Hepatocyte (in vitro differentiated cells): ENCODE measurements at regions not wholly inside any gene's neighbourhood (a gene's known extent, or its start where the extent isn't known, plus 50 kb on each side); places are given as distances from the start of the nearest gene placed in this dataset.

ENCODE experiments used
- DNase-seq: peaks from one replicate; pipeline ENCODE4 v3.0.0-alpha.2; 2016; ENCODE audit warnings: low spot score
- H2AFZ ChIP-seq: fragments of 200-600 bp; sonication (generic); 2 replicates; pipeline ENCODE4 v1.6.0; 2016; ENCODE audit warnings: antibody characterized with exemption, mild to moderate bottlenecking
- H3K27ac ChIP-seq: fragments of 200-600 bp; sonication (generic); 2 replicates; pipeline ENCODE4 v1.5.1; 2016; ENCODE audit warnings: mild to moderate bottlenecking
- H3K27me3 ChIP-seq: fragments of 200-600 bp; sonication (generic); 2 replicates; pipeline ENCODE4 v1.6.1; 2016
- H3K36me3 ChIP-seq: fragments of 200-600 bp; sonication (generic); replicated peaks from 2 replicates; pipeline ENCODE4 v1.5.1; 2016; ENCODE audit warnings: low read depth; ENCODE audit not compliant: insufficient read depth
- H3K4me1 ChIP-seq: fragments of 200-600 bp; sonication (generic); 2 replicates; pipeline ENCODE4 v1.5.1; 2016; ENCODE audit warnings: mild to moderate bottlenecking, moderate library complexity; ENCODE audit not compliant: insufficient read depth
- H3K4me2 ChIP-seq: fragments of 200-600 bp; sonication (generic); 2 replicates; pipeline ENCODE4 v1.6.0; 2016
- H3K4me3 ChIP-seq: fragments of 200-600 bp; sonication (generic); 2 replicates; pipeline ENCODE4 v1.5.1; 2016; ENCODE audit warnings: mild to moderate bottlenecking
- H3K79me2 ChIP-seq: fragments of 200-600 bp; sonication (generic); 2 replicates; pipeline ENCODE4 v1.6.0; 2017; ENCODE audit warnings: mild to moderate bottlenecking
- H3K9me2 ChIP-seq: fragments of 200-600 bp; sonication (generic); replicated peaks from 2 replicates; pipeline ENCODE4 v1.6.0; 2017; ENCODE audit warnings: mild to moderate bottlenecking; ENCODE audit not compliant: insufficient read depth
- H3K9me3 ChIP-seq: fragments of 200-600 bp; sonication (generic); 2 replicates; pipeline ENCODE4 v1.5.1; 2016; ENCODE audit warnings: low read depth, mild to moderate bottlenecking
- H4K20me1 ChIP-seq: fragments of 200-600 bp; sonication (generic); 2 replicates; pipeline ENCODE4 v1.6.0; 2016; ENCODE audit warnings: mild to moderate bottlenecking; ENCODE audit not compliant: insufficient read depth, poor library complexity, severe bottlenecking
- EZH2 ChIP-seq: fragments of 200-600 bp; sonication (generic); IDR thresholded peaks from 2 replicates; pipeline ENCODE4 v1.6.1; 2016; ENCODE audit warnings: antibody characterized with exemption, mild to moderate bottlenecking, borderline replicate concordance
- EZH2phosphoT487 ChIP-seq: fragments of 200-600 bp; sonication (generic); IDR thresholded peaks from one replicate; pipeline ENCODE4 v1.6.1; 2018; ENCODE audit warnings: antibody characterized with exemption, mild to moderate bottlenecking, low read depth, moderate library complexity; ENCODE audit not compliant: unreplicated experiment, severe bottlenecking
- WGBS: methylation state at CpG from one replicate; pipeline ENCODE4 v1.1.6; 2016; ENCODE audit warnings: low lambda C conversion rate; ENCODE audit errors: missing lambda C conversion rate; 5-methylcytosine and 5-hydroxymethylcytosine counted together
- TF ChIP-seq, protein P1 (sequence below): fragments of 200-600 bp; sonication (generic); IDR thresholded peaks from 2 replicates; pipeline ENCODE4 v1.5.1; 2016; ENCODE audit warnings: antibody characterized with exemption, mild to moderate bottlenecking; ENCODE audit not compliant: poor library complexity

DNA sequence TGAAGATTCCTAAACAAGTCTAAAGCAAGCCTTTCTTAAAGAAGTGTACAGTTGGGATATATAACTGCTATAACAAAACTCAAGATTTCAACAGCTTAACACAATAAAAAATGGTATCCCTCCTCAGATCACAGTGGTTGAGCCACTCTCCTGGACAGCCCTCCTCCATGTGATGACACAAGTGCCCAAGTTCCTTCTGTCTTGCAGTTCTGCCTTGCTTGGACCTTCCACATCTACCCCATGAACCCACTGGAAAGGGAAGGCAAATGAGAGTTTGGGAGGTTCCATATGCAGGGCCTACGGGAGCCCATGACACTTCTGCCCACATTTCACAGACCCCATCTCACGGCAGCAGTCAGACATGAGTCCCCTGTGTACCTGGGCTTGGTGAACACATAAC is 659.2 kb downstream of the UQCRFS1 start:
- Histone ChIP-seq H3K4me3 (no peak overlapping the region), H3K9me3 (no peaks in the 10 kb centered on the region), H3K36me3 (no peaks in the 10 kb centered on the region), H3K27ac (no peak overlapping the region), H3K9me2 (no peaks in the 10 kb centered on the region), H3K4me2 (no peak overlapping the region), H3K4me1 (no peaks in the 10 kb centered on the region), H3K79me2 (no peaks in the 10 kb centered on the region), H2AFZ (no peak overlapping the region), H4K20me1 (no peaks in the 10 kb centered on the region), H3K27me3 (no peaks in the 10 kb centered on the region)
- DNase-seq: no peak
- no peak for TF ChIP-seq EZH2
- TF ChIP-seq EZH2phosphoT487: no peak
- TF ChIP-seq, protein P1, sequence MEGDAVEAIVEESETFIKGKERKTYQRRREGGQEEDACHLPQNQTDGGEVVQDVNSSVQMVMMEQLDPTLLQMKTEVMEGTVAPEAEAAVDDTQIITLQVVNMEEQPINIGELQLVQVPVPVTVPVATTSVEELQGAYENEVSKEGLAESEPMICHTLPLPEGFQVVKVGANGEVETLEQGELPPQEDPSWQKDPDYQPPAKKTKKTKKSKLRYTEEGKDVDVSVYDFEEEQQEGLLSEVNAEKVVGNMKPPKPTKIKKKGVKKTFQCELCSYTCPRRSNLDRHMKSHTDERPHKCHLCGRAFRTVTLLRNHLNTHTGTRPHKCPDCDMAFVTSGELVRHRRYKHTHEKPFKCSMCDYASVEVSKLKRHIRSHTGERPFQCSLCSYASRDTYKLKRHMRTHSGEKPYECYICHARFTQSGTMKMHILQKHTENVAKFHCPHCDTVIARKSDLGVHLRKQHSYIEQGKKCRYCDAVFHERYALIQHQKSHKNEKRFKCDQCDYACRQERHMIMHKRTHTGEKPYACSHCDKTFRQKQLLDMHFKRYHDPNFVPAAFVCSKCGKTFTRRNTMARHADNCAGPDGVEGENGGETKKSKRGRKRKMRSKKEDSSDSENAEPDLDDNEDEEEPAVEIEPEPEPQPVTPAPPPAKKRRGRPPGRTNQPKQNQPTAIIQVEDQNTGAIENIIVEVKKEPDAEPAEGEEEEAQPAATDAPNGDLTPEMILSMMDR: no peak
- WGBS: 93% methylated on average over 2 of the region's 2 CpGs

DNA sequence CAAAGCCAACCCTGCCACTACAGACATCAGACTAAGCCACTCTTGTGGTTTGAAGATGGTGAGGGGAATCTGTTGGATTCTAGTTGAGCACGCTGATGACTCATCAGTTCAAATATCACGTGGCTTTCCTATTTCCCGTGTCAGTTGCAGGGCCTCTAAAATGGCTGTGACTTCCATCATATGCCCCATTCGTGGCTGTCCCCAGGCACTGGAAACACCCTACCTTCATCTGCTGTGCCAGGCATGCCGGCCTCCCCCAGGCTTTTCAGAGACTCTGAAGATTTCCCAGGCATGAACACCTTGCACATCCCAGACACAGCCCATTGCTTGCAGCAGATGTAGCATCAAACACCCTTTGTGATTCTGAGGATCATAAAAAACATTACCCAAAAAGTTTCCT is 659.9 kb downstream of the UQCRFS1 start:
- Histone ChIP-seq H4K20me1 (no peaks in the 10 kb centered on the region), H3K27me3 (no peaks in the 10 kb centered on the region), H3K9me3 (no peaks in the 10 kb centered on the region), H3K4me2 (no peak overlapping the region), H3K36me3 (no peaks in the 10 kb centered on the region), H3K4me1 (no peaks in the 10 kb centered on the region), H3K9me2 (no peaks in the 10 kb centered on the region), H2AFZ (no peak overlapping the region), H3K4me3 (no peak overlapping the region), H3K79me2 (no peaks in the 10 kb centered on the region), H3K27ac (no peak overlapping the region)
- TF ChIP-seq EZH2 (no peak), EZH2phosphoT487 (no peak)
- TF ChIP-seq, protein P1: no peak
- DNase-seq: no peak
- 79% methylated on average over 5 of the region's 5 CpGs for WGBS

DNA sequence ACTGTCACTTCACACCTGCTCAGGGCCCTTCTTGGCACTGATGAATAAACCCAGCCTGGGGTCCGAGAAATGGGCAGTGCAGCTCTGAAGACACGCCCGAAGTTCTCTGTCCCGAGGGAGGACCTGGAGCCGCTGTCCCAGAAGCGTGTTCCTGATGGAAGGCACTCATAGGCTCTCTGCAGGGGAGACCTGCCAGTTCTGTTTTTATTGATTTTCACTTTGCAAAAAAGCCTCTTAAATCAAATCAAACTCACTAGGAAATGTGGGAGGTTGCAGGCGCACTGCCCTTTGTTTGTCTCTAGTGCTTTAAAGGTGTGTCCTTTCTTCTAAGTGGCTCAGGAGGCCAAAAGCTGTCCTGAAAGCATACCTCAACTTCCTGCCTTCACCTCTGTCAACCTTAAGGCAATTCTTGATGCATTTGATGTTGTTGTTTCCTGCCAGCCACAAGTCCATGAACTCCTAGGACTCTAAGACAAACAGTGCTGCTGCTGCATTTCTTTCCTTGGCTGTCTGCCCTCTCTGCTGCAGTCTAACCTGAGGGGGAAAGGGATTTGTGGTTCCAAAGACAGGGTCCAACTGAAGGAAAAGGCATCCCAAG is 663.2 kb downstream of the UQCRFS1 start:
- Histone ChIP-seq H3K79me2 (no peaks in the 10 kb centered on the region), H3K27me3 (no peaks in the 10 kb centered on the region), H3K4me2 (no peak overlapping the region), H3K9me3 (no peaks in the 10 kb centered on the region), H2AFZ (no peak overlapping the region), H3K9me2 (no peaks in the 10 kb centered on the region), H3K4me3 (no peak overlapping the region), H4K20me1 (no peaks in the 10 kb centered on the region), H3K27ac (no peak overlapping the region), H3K4me1 (no peaks in the 10 kb centered on the region), H3K36me3 (no peaks in the 10 kb centered on the region)
- WGBS: 76% methylated on average over 7 of the region's 7 CpGs
- TF ChIP-seq, protein P1: no peak
- no peak for TF ChIP-seq EZH2phosphoT487
- TF ChIP-seq EZH2: no peak
- no peak for DNase-seq
